ENCODE measurements at regions not wholly inside any gene's neighbourhood (a gene's known extent, or its start where the extent isn't known, plus 50 kb on each side); places are given as distances from the start of the nearest gene placed in this dataset.

DNA sequence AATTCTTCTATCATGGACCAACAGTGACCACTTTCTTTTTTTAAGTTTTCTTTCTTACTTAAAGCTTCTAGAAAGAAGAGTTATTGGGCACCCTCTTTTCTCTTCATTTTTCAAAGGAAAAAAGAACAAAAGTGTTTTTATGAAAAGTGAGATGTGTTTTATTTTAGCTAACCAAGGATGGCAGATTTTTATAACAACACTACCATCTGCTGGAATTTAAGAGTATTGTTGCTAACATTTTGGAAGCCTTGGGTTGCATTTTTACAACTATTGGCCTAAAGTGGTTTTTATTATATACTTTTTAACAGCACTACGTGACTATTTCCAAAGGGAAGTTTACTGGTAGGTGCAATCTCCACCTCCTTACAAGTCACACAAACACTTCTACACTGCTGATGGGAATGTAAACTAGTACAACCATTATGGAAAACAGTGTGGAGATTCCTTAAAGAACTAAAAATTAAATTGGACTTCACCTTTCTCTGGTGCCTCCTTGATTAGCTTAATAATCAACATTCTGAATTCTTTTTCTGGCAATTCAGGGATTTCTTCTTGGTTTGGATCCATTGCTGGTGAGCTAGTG is 237.7 kb upstream of the AGTR1 start:
- no peak overlapping the region for H3K4me3 ChIP-seq (ENCODE audit: low read depth, low read length)
- DNase-seq (ENCODE audit: low read depth): peak; percentile 42
- TF ChIP-seq, protein P1, sequence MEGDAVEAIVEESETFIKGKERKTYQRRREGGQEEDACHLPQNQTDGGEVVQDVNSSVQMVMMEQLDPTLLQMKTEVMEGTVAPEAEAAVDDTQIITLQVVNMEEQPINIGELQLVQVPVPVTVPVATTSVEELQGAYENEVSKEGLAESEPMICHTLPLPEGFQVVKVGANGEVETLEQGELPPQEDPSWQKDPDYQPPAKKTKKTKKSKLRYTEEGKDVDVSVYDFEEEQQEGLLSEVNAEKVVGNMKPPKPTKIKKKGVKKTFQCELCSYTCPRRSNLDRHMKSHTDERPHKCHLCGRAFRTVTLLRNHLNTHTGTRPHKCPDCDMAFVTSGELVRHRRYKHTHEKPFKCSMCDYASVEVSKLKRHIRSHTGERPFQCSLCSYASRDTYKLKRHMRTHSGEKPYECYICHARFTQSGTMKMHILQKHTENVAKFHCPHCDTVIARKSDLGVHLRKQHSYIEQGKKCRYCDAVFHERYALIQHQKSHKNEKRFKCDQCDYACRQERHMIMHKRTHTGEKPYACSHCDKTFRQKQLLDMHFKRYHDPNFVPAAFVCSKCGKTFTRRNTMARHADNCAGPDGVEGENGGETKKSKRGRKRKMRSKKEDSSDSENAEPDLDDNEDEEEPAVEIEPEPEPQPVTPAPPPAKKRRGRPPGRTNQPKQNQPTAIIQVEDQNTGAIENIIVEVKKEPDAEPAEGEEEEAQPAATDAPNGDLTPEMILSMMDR (IDR thresholded peaks at IDR 0.05; ENCODE audit: insufficient read depth, low read length): peak; percentile 37

DNA sequence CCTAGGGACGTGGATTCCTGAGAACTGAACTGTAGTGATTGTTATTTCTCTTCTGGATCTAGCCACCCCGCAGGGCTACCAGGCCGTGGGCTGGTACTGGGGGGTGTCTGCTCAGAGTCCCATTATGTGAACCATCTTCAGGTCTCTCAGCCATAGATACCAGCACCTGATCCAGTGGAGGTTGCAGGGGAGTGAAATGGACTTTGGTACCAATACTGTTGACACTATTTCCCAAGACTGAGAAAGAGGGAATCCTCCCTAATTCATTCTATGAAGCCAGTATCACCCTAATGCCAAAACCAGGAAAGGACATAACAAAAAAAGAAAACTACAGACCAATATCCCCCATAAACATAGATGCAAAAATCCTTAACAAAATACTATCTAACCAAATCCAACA is 237.0 kb upstream of the AGTR1 start:
- TF ChIP-seq, protein P1 (IDR thresholded peaks at IDR 0.05; ENCODE audit: insufficient read depth, low read length): no peak
- no peak for DNase-seq (ENCODE audit: low read depth)
- H3K4me3 ChIP-seq (ENCODE audit: low read depth, low read length): no peak overlapping the region

- peak; percentile 43 for DNase-seq (ENCODE audit: low read depth)
- TF ChIP-seq, protein P1 (IDR thresholded peaks at IDR 0.05; ENCODE audit: insufficient read depth, low read length): no peak
- H3K4me3 ChIP-seq (ENCODE audit: low read depth, low read length): no peak overlapping the region
Measured at GRCh38 chr3:148464246-148464645, 233.5 kb upstream of the AGTR1 start.

GRCh38 chr3:148466143-148466542 is 231.6 kb upstream of the AGTR1 start:
- H3K4me3 ChIP-seq (ENCODE audit: low read depth, low read length): no peak overlapping the region
- TF ChIP-seq, protein P1 (IDR thresholded peaks at IDR 0.05; ENCODE audit: insufficient read depth, low read length): no peak
- DNase-seq (ENCODE audit: low read depth): peak; percentile 46

DNA sequence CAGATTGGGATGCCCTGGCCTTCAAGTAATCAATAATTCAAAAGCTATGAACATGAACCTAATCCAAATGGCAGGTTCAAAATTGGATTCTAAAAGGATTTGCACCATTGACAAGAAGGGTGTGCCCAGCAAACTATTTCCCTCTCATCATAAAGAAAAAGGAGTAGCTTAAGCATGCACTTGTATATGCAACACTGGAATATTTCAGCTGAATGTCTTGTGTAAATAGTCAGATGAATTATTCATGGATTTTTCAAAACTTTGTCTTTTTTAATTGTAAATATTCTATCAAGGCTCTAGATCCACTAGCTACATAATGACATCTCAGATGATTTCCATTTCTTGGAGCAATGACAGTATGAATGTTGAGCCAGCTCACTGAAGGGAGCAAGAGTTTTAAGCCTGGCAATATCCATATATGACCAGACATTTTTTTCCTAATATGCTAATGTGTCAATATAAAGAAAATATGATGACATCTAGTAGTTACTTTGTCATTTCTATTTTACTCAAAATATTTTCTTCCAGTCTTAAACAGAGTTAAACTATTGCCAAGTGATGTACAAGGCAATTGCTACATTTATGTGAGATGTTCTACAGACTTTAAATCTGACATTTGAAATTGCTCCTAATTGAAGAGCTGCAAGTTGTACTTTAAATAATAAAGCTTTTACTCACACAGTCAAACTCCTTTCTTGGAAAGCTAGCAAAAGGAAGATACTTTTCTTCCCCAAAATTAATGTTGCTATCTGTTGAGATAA is 230.5 kb upstream of the AGTR1 start:
- TF ChIP-seq, protein P1 (IDR thresholded peaks at IDR 0.05; ENCODE audit: insufficient read depth, low read length): no peak
- DNase-seq (ENCODE audit: low read depth): no peak
- H3K4me3 ChIP-seq (ENCODE audit: low read depth, low read length): no peak overlapping the region

DNA sequence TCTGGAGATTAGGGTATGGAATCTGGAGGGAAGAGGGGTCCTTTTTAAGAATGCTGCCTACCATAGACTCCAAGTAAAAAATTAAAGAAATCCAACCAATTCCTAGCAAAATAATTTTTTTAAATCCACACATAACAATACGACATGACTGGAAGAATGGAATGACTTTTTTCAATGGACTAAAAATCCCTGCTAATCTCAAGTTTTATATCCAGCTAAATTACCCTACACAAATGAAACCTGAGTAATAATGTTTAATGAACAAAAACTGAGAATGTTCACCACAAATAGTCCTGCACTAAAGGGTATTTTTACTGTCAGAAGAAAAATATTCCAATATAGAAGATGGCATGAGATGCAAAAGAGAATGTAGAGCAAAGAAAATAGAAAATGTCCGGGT is 220.3 kb upstream of the AGTR1 start:
- TF ChIP-seq, protein P1 (IDR thresholded peaks at IDR 0.05; ENCODE audit: insufficient read depth, low read length): no peak
- DNase-seq (ENCODE audit: low read depth): no peak
- H3K4me3 ChIP-seq (ENCODE audit: low read depth, low read length): no peak overlapping the region

All from fibroblast of the aortic adventitia (primary cell).